Mesenchymal stem cell (in vitro differentiated cells and primary cell): ENCODE measurements at regions not wholly inside any gene's neighbourhood (a gene's known extent, or its start where the extent isn't known, plus 50 kb on each side); places are given as distances from the start of the nearest gene placed in this dataset.

ENCODE experiments used
- DNase-seq: peaks from one replicate; pipeline ENCODE4 v3.0.0-alpha.2; 2013
- H2AFZ ChIP-seq: one replicate; pipeline ENCODE4 v1.6.1; 2013; ENCODE audit warnings: low read depth, mild to moderate bottlenecking, control low read depth, inconsistent platforms, low read length, moderate library complexity
- H2AK5ac ChIP-seq: 2 replicates; pipeline ENCODE4 v1.6.1; 2013; ENCODE audit warnings: low read length, moderate library complexity, mild to moderate bottlenecking, inconsistent platforms; ENCODE audit not compliant: severe bottlenecking
- H2BK120ac ChIP-seq: one replicate; pipeline ENCODE4 v1.6.1; 2013; ENCODE audit warnings: low read depth, mild to moderate bottlenecking, inconsistent platforms, low read length, moderate library complexity
- H2BK12ac ChIP-seq, 2 experiments: one replicate each; pipeline ENCODE4 v1.6.1; 2013; ENCODE audit warnings: inconsistent platforms in 2 of 2, low read length in 2 of 2, mild to moderate bottlenecking in 2 of 2, moderate library complexity in 2 of 2, control low read depth in 1 of 2
- H2BK15ac ChIP-seq: one replicate; pipeline ENCODE4 v1.6.1; 2013; ENCODE audit warnings: mild to moderate bottlenecking, low read depth, inconsistent platforms; ENCODE audit not compliant: poor library complexity, severe bottlenecking
- H2BK5ac ChIP-seq: 2 replicates; pipeline ENCODE4 v1.6.1; 2013; ENCODE audit warnings: low read depth, mild to moderate bottlenecking, low read length, control low read depth, inconsistent platforms; ENCODE audit not compliant: poor library complexity, severe bottlenecking
- H3K14ac ChIP-seq, 2 experiments: one replicate each; pipeline ENCODE4 v1.6.1; 2013; ENCODE audit warnings: inconsistent platforms in 2 of 2, low read length in 2 of 2, control low read depth in 1 of 2, mild to moderate bottlenecking in 1 of 2, moderate library complexity in 1 of 2
- H3K18ac ChIP-seq, 2 experiments: one replicate each; pipeline ENCODE4 v1.6.1; 2013; ENCODE audit warnings: inconsistent platforms in 2 of 2, low read length in 2 of 2, control low read depth in 1 of 2, low read depth in 1 of 2, mild to moderate bottlenecking in 1 of 2
- H3K23ac ChIP-seq, 2 experiments: one replicate each; pipeline ENCODE4 v1.6.1; 2013; ENCODE audit warnings: inconsistent platforms in 2 of 2, low read length in 2 of 2, mild to moderate bottlenecking in 2 of 2, moderate library complexity in 2 of 2, control low read depth in 1 of 2
- H3K27ac ChIP-seq: 2 replicates; pipeline ENCODE4 v1.5.1; 2013; ENCODE audit warnings: mild to moderate bottlenecking, moderate library complexity, low read length, control low read depth, inconsistent platforms; ENCODE audit not compliant: poor library complexity, severe bottlenecking
- H3K27me3 ChIP-seq, 2 experiments: 2 replicates each; pipeline versions ENCODE4 v1.6.1 to v1.7.0; 2013; ENCODE audit warnings: low read length in 2 of 2, mild to moderate bottlenecking in 2 of 2, moderate library complexity in 2 of 2, control low read depth in 1 of 2, inconsistent platforms in 1 of 2; ENCODE audit not compliant: control insufficient read depth in 1 of 2, insufficient read depth in 1 of 2
- H3K36me3 ChIP-seq, 2 experiments: 2 replicates each; pipeline versions ENCODE4 v1.6.1 to v1.7.0; 2013; ENCODE audit warnings: low read length in 2 of 2, control low read depth in 1 of 2, inconsistent platforms in 1 of 2, low read depth in 1 of 2, mild to moderate bottlenecking in 1 of 2; ENCODE audit not compliant: insufficient read depth in 2 of 2, control insufficient read depth in 1 of 2
- H3K4ac ChIP-seq, 2 experiments: one replicate each; pipeline ENCODE4 v1.6.1; 2013; ENCODE audit warnings: inconsistent platforms in 2 of 2, low read length in 2 of 2, mild to moderate bottlenecking in 2 of 2, moderate library complexity in 2 of 2, control low read depth in 1 of 2, low read depth in 1 of 2
- H3K4me1 ChIP-seq: 2 replicates; pipeline ENCODE4 v1.6.1; 2013; ENCODE audit warnings: low read depth, low read length, control low read depth; ENCODE audit not compliant: control insufficient read depth, insufficient read depth
- H3K4me2 ChIP-seq: 2 replicates; pipeline ENCODE4 v1.6.1; 2013; ENCODE audit warnings: low read length, mild to moderate bottlenecking, inconsistent platforms; ENCODE audit not compliant: poor library complexity, severe bottlenecking
- H3K4me3 ChIP-seq, 2 experiments: 2 replicates each; pipeline versions ENCODE4 v1.5.1 to v1.7.0; 2013; ENCODE audit warnings: low read length in 2 of 2, mild to moderate bottlenecking in 2 of 2, control low read depth in 1 of 2, low read depth in 1 of 2; ENCODE audit not compliant: insufficient read depth in 1 of 2
- H3K79me1 ChIP-seq: replicated peaks from 2 replicates; pipeline ENCODE4 v1.6.1; 2013; ENCODE audit warnings: mild to moderate bottlenecking, control low read depth, low read length, inconsistent platforms; ENCODE audit not compliant: poor library complexity, severe bottlenecking
- H3K9ac ChIP-seq: 2 replicates; pipeline ENCODE4 v1.7.0; 2013; ENCODE audit warnings: mild to moderate bottlenecking, low read length, moderate library complexity
- H3K9me3 ChIP-seq: 2 replicates; pipeline ENCODE4 v1.7.0; 2013; ENCODE audit warnings: mild to moderate bottlenecking, low read length; ENCODE audit not compliant: control insufficient read depth
- H4K8ac ChIP-seq: one replicate; pipeline ENCODE4 v1.6.1; 2013; ENCODE audit warnings: inconsistent platforms, mild to moderate bottlenecking, low read length, moderate library complexity
- H4K91ac ChIP-seq: one replicate; pipeline ENCODE4 v1.6.1; 2013; ENCODE audit warnings: mild to moderate bottlenecking, low read length, inconsistent platforms
- WGBS: methylation state at CpG from one replicate; pipeline ENCODE4 v1.1.7; 2013; ENCODE audit warnings: mixed read lengths; 5-methylcytosine and 5-hydroxymethylcytosine counted together

- H3K4me3 ChIP-seq, result no peak overlapping the region
- WGBS, result 90% methylated on average over 12 of the region's 12 CpGs
These were observed 51.4 kb downstream of the MRPL36 start for GRCh38 chr5:1748271-1748670.

GRCh38 chr5:1747803-1748085, 51.9 kb downstream of the MRPL36 start:
- Histone ChIP-seq H3K4me1 (no peaks in the 10 kb centered on the region), H2AFZ (no peak overlapping the region), H2AK5ac (no peak overlapping the region), H2BK120ac (no peak overlapping the region), H3K27me3 (peaks cover 0 to 37% of the 10 kb centered on the region in 2 experiments), H3K23ac (no peak overlapping the region), H3K9ac (no peak overlapping the region), H3K4ac (no peak overlapping the region), H3K18ac (no peak overlapping the region), H4K91ac (no peak overlapping the region), H3K4me3 (no peak overlapping the region), H3K4me2 (no peak overlapping the region), H2BK15ac (no peak overlapping the region), H3K36me3 (no peaks in the 10 kb centered on the region), H3K9me3 (no peaks in the 10 kb centered on the region), H4K8ac (no peak overlapping the region), H3K27ac (no peak overlapping the region), H2BK5ac (no peak overlapping the region), H3K79me1 (no peaks in the 10 kb centered on the region), H2BK12ac (no peak overlapping the region), H3K14ac (no peak overlapping the region)
- WGBS, result 85% methylated on average over 5 of the region's 5 CpGs
- no peak for DNase-seq

More at GRCh38 chr5:1748271-1748670, 51.4 kb downstream of the MRPL36 start:
- H3K18ac ChIP-seq, result no peak overlapping the region
- H3K36me3 ChIP-seq, result no peaks in the 10 kb centered on the region
- H3K9me3 ChIP-seq, result no peaks in the 10 kb centered on the region
- no peak overlapping the region for H3K23ac ChIP-seq
- DNase-seq, result no peak
- H3K27ac ChIP-seq, result no peak overlapping the region
- H3K4ac ChIP-seq, result no peak overlapping the region
- H2AK5ac ChIP-seq, result no peak overlapping the region
- H2BK5ac ChIP-seq, result no peak overlapping the region
- no peak overlapping the region for H2BK120ac ChIP-seq
- H2BK12ac ChIP-seq, result no peak overlapping the region
- H4K8ac ChIP-seq, result no peak overlapping the region
- H2BK15ac ChIP-seq, result no peak overlapping the region
- peaks cover 0 to 34% of the 10 kb centered on the region in 2 experiments for H3K27me3 ChIP-seq
- H3K79me1 ChIP-seq, result no peaks in the 10 kb centered on the region
- no peak overlapping the region for H4K91ac ChIP-seq
- no peak overlapping the region for H2AFZ ChIP-seq
- H3K9ac ChIP-seq, result no peak overlapping the region
- no peak overlapping the region for H3K14ac ChIP-seq
- no peaks in the 10 kb centered on the region for H3K4me1 ChIP-seq
- H3K4me2 ChIP-seq, result no peak overlapping the region

DNA sequence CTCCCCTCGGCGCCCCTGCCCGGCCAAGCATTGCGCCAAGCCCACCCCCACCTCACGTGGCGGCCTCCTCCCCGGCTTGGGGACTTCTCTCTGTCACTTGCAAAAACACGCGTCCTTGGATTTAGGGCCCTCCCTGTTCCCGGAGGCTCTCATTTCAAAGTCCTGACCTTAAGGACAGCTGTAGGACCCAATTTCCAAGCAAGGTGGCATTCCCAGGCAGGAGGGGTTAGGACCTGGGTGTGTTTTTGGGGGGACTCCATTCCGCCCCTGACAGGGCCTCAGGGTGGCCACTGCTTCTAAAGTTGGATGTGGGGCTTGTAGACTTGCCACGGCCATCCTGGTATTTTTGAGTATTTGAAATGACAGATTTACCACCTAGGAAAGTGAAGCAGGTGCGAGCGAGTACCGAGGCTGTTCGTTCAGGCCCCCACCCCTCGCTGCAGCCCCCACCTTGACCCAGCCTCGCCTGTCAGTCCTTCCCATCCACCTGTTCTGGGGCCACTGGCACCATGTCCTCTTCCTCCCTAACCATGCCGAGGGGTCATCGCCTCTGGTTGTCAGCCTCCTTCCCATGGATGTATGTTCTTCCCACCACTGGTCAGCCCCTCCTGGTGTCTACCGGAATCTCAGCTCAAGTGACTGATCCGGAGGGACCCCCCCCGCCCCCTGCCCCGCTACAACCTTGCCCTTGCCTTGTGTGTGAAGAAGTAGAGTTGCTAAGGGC, 52.4 kb downstream of the MRPL36 start:
- Histone ChIP-seq H3K79me1 (no peaks in the 10 kb centered on the region), H3K4ac (no peak overlapping the region), H3K23ac (no peak overlapping the region), H3K14ac (no peak overlapping the region), H3K4me3 (no peak overlapping the region), H4K8ac (no peak overlapping the region), H3K9me3 (no peaks in the 10 kb centered on the region), H3K27me3 (peaks cover 0 to 40% of the 10 kb centered on the region in 2 experiments), H2BK12ac (no peak overlapping the region), H3K9ac (no peak overlapping the region), H3K4me1 (no peaks in the 10 kb centered on the region), H3K18ac (no peak overlapping the region), H2AFZ (no peak overlapping the region), H3K27ac (no peak overlapping the region), H2BK5ac (no peak overlapping the region), H2BK120ac (no peak overlapping the region), H2AK5ac (no peak overlapping the region), H3K36me3 (no peaks in the 10 kb centered on the region), H3K4me2 (no peak overlapping the region), H4K91ac (no peak overlapping the region), H2BK15ac (no peak overlapping the region)
- 84% methylated on average over 24 of the region's 24 CpGs for whole genome bisulfite sequencing
- no peak for DNase-seq

DNA sequence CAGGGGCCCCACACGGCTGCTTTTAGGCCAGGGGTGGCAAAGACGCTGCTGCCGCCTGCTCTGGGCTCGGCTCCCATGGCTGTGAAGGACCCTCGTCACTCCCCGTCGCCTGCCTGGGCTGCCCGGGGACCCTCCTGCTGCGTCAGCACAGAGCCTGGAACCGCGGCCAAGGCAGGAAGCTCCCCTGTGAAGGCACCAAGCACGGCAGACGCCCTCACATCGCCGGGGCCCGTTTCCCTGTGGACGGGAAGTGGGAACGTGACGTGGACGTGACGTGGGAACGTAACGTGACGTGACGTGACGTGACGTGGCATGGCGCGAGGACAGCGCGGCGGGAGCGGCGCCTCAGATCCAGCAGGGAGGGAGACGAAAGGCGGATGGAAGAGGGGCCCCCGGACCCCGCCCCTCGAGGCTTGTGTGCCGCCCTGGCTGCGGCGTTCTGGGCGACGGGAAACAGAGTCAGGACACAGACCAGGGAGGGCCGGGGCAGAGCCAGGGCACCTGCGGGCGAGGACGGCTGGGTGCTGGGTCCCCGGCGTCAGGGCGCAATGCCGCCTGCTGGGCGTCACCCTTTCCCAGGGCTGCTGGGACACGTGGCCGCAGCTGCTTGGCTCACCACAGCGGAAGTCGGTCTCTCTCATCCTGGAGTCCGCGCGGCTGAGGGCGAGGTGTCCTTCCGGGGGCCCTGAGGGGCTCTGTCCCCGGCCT, 53.1 kb downstream of the MRPL36 start:
- Histone ChIP-seq H2AFZ (no peak overlapping the region), H3K14ac (no peak overlapping the region), H2AK5ac (no peak overlapping the region), H3K9me3 (peaks cover 5% of the 10 kb centered on the region), H3K36me3 (no peaks in the 10 kb centered on the region), H2BK120ac (no peak overlapping the region), H4K91ac (no peak overlapping the region), H3K18ac (no peak overlapping the region), H3K4ac (peak overlapping the region in 1 of 2 experiments; percentile 31), H2BK15ac (no peak overlapping the region), H2BK5ac (no peak overlapping the region), H4K8ac (no peak overlapping the region), H3K79me1 (no peaks in the 10 kb centered on the region), H3K27ac (no peak overlapping the region), H2BK12ac (no peak overlapping the region), H3K4me2 (no peak overlapping the region), H3K27me3 (peaks cover 0 to 38% of the 10 kb centered on the region in 2 experiments), H3K4me1 (no peaks in the 10 kb centered on the region), H3K9ac (no peak overlapping the region), H3K23ac (no peak overlapping the region), H3K4me3 (no peak overlapping the region)
- 90% methylated on average over 58 of the region's 63 CpGs for WGBS
- no peak for DNase-seq
